ENCODE measurements at regions not wholly inside any gene's neighbourhood (a gene's known extent, or its start where the extent isn't known, plus 50 kb on each side); places are given as distances from the start of the nearest gene placed in this dataset.

- TF ChIP-seq, protein P1, sequence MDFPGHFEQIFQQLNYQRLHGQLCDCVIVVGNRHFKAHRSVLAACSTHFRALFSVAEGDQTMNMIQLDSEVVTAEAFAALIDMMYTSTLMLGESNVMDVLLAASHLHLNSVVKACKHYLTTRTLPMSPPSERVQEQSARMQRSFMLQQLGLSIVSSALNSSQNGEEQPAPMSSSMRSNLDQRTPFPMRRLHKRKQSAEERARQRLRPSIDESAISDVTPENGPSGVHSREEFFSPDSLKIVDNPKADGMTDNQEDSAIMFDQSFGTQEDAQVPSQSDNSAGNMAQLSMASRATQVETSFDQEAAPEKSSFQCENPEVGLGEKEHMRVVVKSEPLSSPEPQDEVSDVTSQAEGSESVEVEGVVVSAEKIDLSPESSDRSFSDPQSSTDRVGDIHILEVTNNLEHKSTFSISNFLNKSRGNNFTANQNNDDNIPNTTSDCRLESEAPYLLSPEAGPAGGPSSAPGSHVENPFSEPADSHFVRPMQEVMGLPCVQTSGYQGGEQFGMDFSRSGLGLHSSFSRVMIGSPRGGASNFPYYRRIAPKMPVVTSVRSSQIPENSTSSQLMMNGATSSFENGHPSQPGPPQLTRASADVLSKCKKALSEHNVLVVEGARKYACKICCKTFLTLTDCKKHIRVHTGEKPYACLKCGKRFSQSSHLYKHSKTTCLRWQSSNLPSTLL (IDR thresholded peaks at IDR 0.05): no peak
- TF ChIP-seq, protein P2, sequence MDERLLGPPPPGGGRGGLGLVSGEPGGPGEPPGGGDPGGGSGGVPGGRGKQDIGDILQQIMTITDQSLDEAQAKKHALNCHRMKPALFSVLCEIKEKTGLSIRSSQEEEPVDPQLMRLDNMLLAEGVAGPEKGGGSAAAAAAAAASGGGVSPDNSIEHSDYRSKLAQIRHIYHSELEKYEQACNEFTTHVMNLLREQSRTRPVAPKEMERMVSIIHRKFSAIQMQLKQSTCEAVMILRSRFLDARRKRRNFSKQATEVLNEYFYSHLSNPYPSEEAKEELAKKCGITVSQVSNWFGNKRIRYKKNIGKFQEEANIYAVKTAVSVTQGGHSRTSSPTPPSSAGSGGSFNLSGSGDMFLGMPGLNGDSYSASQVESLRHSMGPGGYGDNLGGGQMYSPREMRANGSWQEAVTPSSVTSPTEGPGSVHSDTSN (CRISPR knock-in tag; IDR thresholded peaks at IDR 0.05; ENCODE audit: low read depth): no peak
- TF ChIP-seq, protein P2 (tag; conservative IDR thresholded peaks at IDR 0.05; ENCODE audit: low read depth): no peak
- no peak for TF ChIP-seq ZNF197 (CRISPR knock-in tag; IDR thresholded peaks at IDR 0.05; ENCODE audit: low read depth)
- TF ChIP-seq ZNF445 (CRISPR knock-in tag; IDR thresholded peaks at IDR 0.05; ENCODE audit: low read depth): peak; percentile 10; the same call in 1 of the 2 replicates
- TF ChIP-seq ZNF41 (CRISPR knock-in tag; conservative IDR thresholded peaks at IDR 0.05): 0 out of 2 replicates have a peak, but pooled peaks have one; percentile 5
- TF ChIP-seq ILF3 (IDR thresholded peaks at IDR 0.05; ENCODE audit: borderline replicate concordance): no peak
- no peak for TF ChIP-seq SAFB2 (IDR thresholded peaks at IDR 0.05; ENCODE audit: borderline replicate concordance, low read depth, low read length, severe bottlenecking)
- TF ChIP-seq NR2C1 (IDR thresholded peaks at IDR 0.05): no peak
- peak; percentile 12; the same call in 1 of the 2 replicates for TF ChIP-seq NR2C1 (tag; IDR thresholded peaks at IDR 0.05)
- TF ChIP-seq, protein P3, sequence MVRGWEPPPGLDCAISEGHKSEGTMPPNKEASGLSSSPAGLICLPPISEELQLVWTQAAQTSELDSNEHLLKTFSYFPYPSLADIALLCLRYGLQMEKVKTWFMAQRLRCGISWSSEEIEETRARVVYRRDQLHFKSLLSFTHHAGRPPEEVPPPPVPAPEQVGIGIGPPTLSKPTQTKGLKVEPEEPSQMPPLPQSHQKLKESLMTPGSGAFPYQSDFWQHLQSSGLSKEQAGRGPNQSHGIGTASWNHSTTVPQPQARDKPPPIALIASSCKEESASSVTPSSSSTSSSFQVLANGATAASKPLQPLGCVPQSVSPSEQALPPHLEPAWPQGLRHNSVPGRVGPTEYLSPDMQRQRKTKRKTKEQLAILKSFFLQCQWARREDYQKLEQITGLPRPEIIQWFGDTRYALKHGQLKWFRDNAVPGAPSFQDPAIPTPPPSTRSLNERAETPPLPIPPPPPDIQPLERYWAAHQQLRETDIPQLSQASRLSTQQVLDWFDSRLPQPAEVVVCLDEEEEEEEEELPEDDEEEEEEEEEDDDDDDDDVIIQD (CRISPR knock-in tag; IDR thresholded peaks at IDR 0.05): no peak
- no peak for TF ChIP-seq MXI1 (IDR thresholded peaks at IDR 0.05; ENCODE audit: low read depth, low read length)
- TF ChIP-seq NRF1 (conservative IDR thresholded peaks at IDR 0.05 in 1 of 2, IDR thresholded peaks at IDR 0.05 in 1 of 2): peak in 1 of 2 experiments; percentile 33; a peak in 1 of 4 replicates
- TF ChIP-seq RBM25 (IDR thresholded peaks at IDR 0.05; ENCODE audit: low read depth, low read length, severe bottlenecking): peak; percentile 55
- no peak for TF ChIP-seq HDAC6 (IDR thresholded peaks at IDR 0.05; ENCODE audit: low read depth, low read length)
- no peak for TF ChIP-seq ZNF436 (CRISPR knock-in tag; IDR thresholded peaks at IDR 0.05)
- no peak for TF ChIP-seq ZNF384 (IDR thresholded peaks at IDR 0.05; ENCODE audit: low read depth, low read length)
- TF ChIP-seq HNRNPL (IDR thresholded peaks at IDR 0.05; ENCODE audit: low read depth, low read length): no peak
- peak; percentile 72 to 80 for TF ChIP-seq TEAD1 (CRISPR knock-in tag; IDR thresholded peaks at IDR 0.05)
- TF ChIP-seq CTCF (IDR thresholded peaks at IDR 0.05 in 2 of 3, conservative IDR thresholded peaks at IDR 0.05 in 1 of 3; ENCODE audit: insufficient read depth in 2 of 3, low read depth in 1 of 3, low read length in 3 of 3): no peak; a peak in 1 of 6 replicates
Observed at GRCh38 chr6:44041461-44042260, 85.6 kb downstream of the MRPL14 start (continued).

Data from K562 (cell line).